OCI-LY7 (cell line): ENCODE measurements at regions not wholly inside any gene's neighbourhood (a gene's known extent, or its start where the extent isn't known, plus 50 kb on each side); places are given as distances from the start of the nearest gene placed in this dataset.

Experiments
- EZH2phosphoT487 ChIP-seq: fragments of 200-600 bp; sonication (generic); IDR thresholded peaks from 2 replicates; pipeline ENCODE4 v1.6.1; 2018; ENCODE audit warnings: low read depth, borderline replicate concordance, mild to moderate bottlenecking, mixed run types, antibody characterized with exemption, low read length, moderate library complexity, mixed read lengths
- TF ChIP-seq, protein P1 (sequence below): fragments of 200-600 bp; sonication (generic); conservative IDR thresholded peaks from 2 replicates; pipeline ENCODE4 v1.5.1; 2014; ENCODE audit warnings: mild to moderate bottlenecking, antibody characterized with exemption, low read length, moderate library complexity, mixed read lengths

DNA sequence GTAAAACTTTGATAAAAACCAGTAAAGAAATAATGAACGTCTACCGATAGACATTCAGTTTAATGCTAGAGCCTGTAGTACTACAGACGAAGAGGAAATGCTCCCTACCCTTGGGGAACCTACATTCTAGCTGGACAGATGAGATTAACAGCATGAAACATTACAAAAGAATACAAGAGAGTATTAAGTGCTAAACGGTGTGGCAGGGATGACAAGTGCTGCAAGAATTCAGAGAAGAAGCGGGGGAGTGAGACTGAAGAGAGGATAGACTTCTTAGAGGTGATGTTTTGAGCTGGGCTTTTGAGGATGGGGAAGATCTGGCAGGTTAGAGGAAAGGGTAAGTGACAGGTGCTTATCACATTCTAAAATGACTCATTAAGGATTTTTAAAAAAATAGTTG lies 52.6 kb upstream of the ESX1 start:
- TF ChIP-seq, protein P1, sequence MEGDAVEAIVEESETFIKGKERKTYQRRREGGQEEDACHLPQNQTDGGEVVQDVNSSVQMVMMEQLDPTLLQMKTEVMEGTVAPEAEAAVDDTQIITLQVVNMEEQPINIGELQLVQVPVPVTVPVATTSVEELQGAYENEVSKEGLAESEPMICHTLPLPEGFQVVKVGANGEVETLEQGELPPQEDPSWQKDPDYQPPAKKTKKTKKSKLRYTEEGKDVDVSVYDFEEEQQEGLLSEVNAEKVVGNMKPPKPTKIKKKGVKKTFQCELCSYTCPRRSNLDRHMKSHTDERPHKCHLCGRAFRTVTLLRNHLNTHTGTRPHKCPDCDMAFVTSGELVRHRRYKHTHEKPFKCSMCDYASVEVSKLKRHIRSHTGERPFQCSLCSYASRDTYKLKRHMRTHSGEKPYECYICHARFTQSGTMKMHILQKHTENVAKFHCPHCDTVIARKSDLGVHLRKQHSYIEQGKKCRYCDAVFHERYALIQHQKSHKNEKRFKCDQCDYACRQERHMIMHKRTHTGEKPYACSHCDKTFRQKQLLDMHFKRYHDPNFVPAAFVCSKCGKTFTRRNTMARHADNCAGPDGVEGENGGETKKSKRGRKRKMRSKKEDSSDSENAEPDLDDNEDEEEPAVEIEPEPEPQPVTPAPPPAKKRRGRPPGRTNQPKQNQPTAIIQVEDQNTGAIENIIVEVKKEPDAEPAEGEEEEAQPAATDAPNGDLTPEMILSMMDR: no peak
- TF ChIP-seq EZH2phosphoT487: no peak
